OCI-LY1 (cell line): ENCODE measurements at regions not wholly inside any gene's neighbourhood (a gene's known extent, or its start where the extent isn't known, plus 50 kb on each side); places are given as distances from the start of the nearest gene placed in this dataset.

Experiments
- H2AFZ ChIP-seq: fragments of 200-600 bp; sonication (generic), shearing (Covaris generic); 2 replicates; pipeline ENCODE4 v1.6.0; 2014; ENCODE audit warnings: antibody characterized with exemption, mild to moderate bottlenecking, low read length
- H3F3A ChIP-seq: fragments of 200-600 bp; sonication (generic), shearing (Covaris generic); 2 replicates; pipeline ENCODE4 v1.6.0; 2014; ENCODE audit warnings: mild to moderate bottlenecking, antibody characterized with exemption, low read length, moderate library complexity; ENCODE audit not compliant: insufficient read depth
- H3K27ac ChIP-seq: fragments of 200-600 bp; sonication (generic); 2 replicates; pipeline ENCODE4 v1.5.1; 2014; ENCODE audit warnings: low read length, mixed run types, mild to moderate bottlenecking, low read depth; ENCODE audit not compliant: poor library complexity, severe bottlenecking
- H3K27me3 ChIP-seq: fragments of 200-600 bp; sonication (generic); 2 replicates; pipeline ENCODE4 v1.6.0; 2014; ENCODE audit warnings: antibody characterized with exemption, mild to moderate bottlenecking, low read length, moderate library complexity; ENCODE audit not compliant: insufficient read depth
- H3K36me3 ChIP-seq: fragments of 200-600 bp; sonication (generic); 2 replicates; pipeline ENCODE4 v1.6.1; 2014; ENCODE audit warnings: mild to moderate bottlenecking, antibody characterized with exemption, low read length, moderate library complexity, mixed read lengths; ENCODE audit not compliant: insufficient read depth
- H3K4me1 ChIP-seq: fragments of 200-600 bp; sonication (generic); 2 replicates; pipeline ENCODE4 v1.5.1; 2014; ENCODE audit warnings: mild to moderate bottlenecking, low read length, moderate library complexity; ENCODE audit not compliant: insufficient read depth, severe bottlenecking
- H3K4me2 ChIP-seq: fragments of 200-600 bp; sonication (generic), shearing (Covaris generic); 2 replicates; pipeline ENCODE4 v1.6.1; 2014; ENCODE audit warnings: low read length
- H3K4me3 ChIP-seq: fragments of 200-600 bp; sonication (generic); 2 replicates; pipeline ENCODE4 v1.5.1; 2014; ENCODE audit warnings: low read length, low read depth, mild to moderate bottlenecking, mixed read lengths; ENCODE audit not compliant: poor library complexity, severe bottlenecking
- H3K79me2 ChIP-seq: fragments of 200-600 bp; shearing (Covaris generic); 2 replicates; pipeline ENCODE4 v1.6.1; 2016; ENCODE audit warnings: mixed run types, low read length, mixed read lengths; ENCODE audit not compliant: insufficient read depth
- H3K9ac ChIP-seq: fragments of 200-600 bp; sonication (generic), shearing (Covaris generic); 2 replicates; pipeline ENCODE4 v1.6.1; 2014; ENCODE audit warnings: mild to moderate bottlenecking, low read length, mixed read lengths
- H3K9me2 ChIP-seq: fragments of 200-600 bp; sonication (generic), shearing (Covaris generic); 2 replicates; pipeline ENCODE4 v1.6.1; 2014; ENCODE audit warnings: low read depth, mild to moderate bottlenecking, low read length, mixed read lengths
- H3K9me3 ChIP-seq: fragments of 200-600 bp; shearing (Covaris generic); 2 replicates; pipeline ENCODE4 v1.6.1; 2014; ENCODE audit warnings: low read length, mixed read lengths
- H4K20me1 ChIP-seq: fragments of 200-600 bp; sonication (generic), shearing (Covaris generic); 2 replicates; pipeline ENCODE4 v1.6.0; 2016; ENCODE audit warnings: mild to moderate bottlenecking, low read length; ENCODE audit not compliant: insufficient read depth
- EZH2 ChIP-seq: fragments of 200-600 bp; sonication (generic), shearing (Covaris generic); IDR thresholded peaks from 2 replicates; pipeline ENCODE4 v1.8.0; 2017; ENCODE audit warnings: borderline replicate concordance, mixed run types, mild to moderate bottlenecking, antibody characterized with exemption, low read length, moderate library complexity, mixed read lengths
- TF ChIP-seq, protein P1 (sequence below): fragments of 200-600 bp; sonication (generic), shearing (Covaris generic); IDR thresholded peaks from 2 replicates; pipeline ENCODE4 v1.5.1; 2017; ENCODE audit warnings: mild to moderate bottlenecking, antibody characterized with exemption, low read length, moderate library complexity, mixed read lengths

DNA sequence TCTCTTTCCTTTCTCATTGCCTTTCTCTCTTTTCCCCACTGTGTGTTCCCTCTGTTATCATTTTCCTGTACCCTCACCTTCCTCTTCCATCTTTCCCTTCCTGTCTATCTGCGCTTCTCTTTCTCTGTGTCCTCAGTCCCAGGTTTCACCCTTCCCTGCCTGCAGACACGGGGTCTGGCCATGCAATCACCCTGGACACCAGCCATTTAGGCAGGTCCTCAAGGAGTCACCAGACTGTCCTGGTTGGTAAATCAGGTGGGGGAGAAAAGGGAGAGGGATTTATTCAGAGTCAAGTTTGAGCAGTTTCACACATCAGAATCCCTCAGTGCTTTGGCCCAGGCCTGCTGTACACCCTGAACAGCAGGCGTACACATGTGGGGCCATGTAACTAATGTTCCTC lies 169.3 kb downstream of the ANKRD30B start:
- H3K9ac ChIP-seq: no peak overlapping the region
- H3K4me3 ChIP-seq: no peak overlapping the region
- no peak overlapping the region for H3K4me2 ChIP-seq
- H3K9me2 ChIP-seq: no peaks in the 10 kb centered on the region
- no peaks in the 10 kb centered on the region for H3F3A ChIP-seq
- H3K4me1 ChIP-seq: peaks cover 5% of the 10 kb centered on the region
- H3K27ac ChIP-seq: no peak overlapping the region
- TF ChIP-seq EZH2: no peak
- TF ChIP-seq, protein P1, sequence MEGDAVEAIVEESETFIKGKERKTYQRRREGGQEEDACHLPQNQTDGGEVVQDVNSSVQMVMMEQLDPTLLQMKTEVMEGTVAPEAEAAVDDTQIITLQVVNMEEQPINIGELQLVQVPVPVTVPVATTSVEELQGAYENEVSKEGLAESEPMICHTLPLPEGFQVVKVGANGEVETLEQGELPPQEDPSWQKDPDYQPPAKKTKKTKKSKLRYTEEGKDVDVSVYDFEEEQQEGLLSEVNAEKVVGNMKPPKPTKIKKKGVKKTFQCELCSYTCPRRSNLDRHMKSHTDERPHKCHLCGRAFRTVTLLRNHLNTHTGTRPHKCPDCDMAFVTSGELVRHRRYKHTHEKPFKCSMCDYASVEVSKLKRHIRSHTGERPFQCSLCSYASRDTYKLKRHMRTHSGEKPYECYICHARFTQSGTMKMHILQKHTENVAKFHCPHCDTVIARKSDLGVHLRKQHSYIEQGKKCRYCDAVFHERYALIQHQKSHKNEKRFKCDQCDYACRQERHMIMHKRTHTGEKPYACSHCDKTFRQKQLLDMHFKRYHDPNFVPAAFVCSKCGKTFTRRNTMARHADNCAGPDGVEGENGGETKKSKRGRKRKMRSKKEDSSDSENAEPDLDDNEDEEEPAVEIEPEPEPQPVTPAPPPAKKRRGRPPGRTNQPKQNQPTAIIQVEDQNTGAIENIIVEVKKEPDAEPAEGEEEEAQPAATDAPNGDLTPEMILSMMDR: no peak
- H3K27me3 ChIP-seq: no peaks in the 10 kb centered on the region; the same call in 1 of the 2 replicates
- no peaks in the 10 kb centered on the region for H3K36me3 ChIP-seq
- H3K79me2 ChIP-seq: no peaks in the 10 kb centered on the region
- no peaks in the 10 kb centered on the region for H4K20me1 ChIP-seq
- H3K9me3 ChIP-seq: no peaks in the 10 kb centered on the region
- no peak overlapping the region for H2AFZ ChIP-seq

DNA sequence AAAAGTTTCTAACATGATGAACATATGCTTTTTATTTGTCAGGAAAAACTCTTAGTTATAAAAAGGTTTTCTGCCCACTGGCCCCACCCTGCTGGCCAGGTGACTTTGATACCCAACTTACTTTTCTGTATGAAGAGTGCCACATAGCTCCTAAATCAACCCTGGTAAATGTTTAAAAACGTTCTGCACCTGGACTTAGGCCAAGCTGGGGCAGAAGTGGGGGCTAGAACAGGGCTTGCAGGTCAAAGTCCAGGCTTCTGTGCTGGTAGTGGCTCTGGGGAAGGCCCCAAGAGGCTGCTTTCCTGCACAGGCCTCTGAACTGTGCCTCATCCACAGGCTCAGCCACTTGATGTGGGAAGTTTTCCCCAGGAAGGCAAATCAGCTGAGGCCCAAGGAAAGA lies 171.7 kb downstream of the ANKRD30B start:
- no peaks in the 10 kb centered on the region for H4K20me1 ChIP-seq
- no peak overlapping the region for H3K4me3 ChIP-seq
- no peak overlapping the region for H3K9ac ChIP-seq
- no peak overlapping the region for H3K4me2 ChIP-seq
- peaks cover 5% of the 10 kb centered on the region; the same call in 1 of the 2 replicates for H3K27me3 ChIP-seq
- H3K9me3 ChIP-seq: no peaks in the 10 kb centered on the region
- H3K4me1 ChIP-seq: peaks cover 5% of the 10 kb centered on the region
- no peak overlapping the region for H3K27ac ChIP-seq
- TF ChIP-seq EZH2: no peak
- TF ChIP-seq, protein P1: no peak
- H3K36me3 ChIP-seq: no peaks in the 10 kb centered on the region
- H3K79me2 ChIP-seq: no peaks in the 10 kb centered on the region
- no peak overlapping the region for H2AFZ ChIP-seq
- no peaks in the 10 kb centered on the region for H3F3A ChIP-seq
- H3K9me2 ChIP-seq: no peaks in the 10 kb centered on the region

DNA sequence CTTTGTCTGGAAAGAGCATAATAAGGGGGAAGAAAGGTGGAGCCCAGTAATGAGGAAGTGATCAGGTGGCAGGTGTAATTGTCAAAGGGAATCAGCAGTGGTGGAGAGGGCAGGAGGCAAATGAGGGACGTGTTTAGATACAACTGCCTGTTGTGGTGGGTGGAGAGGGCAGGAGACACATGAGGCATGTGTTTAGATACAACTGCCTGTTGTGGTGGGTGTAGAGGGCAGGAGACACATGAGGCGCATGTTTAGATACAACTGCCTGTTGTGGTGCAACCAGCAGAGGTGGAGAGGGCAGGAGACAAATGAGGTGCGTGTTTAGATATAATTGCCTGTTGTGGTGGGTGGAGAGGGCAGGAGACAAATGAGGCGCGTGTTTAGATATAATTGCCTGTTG lies 173.1 kb downstream of the ANKRD30B start:
- H3K79me2 ChIP-seq: no peaks in the 10 kb centered on the region
- no peak overlapping the region for H3K4me3 ChIP-seq
- no peaks in the 10 kb centered on the region for H3K9me2 ChIP-seq
- no peaks in the 10 kb centered on the region for H3K9me3 ChIP-seq
- H3K4me2 ChIP-seq: no peak overlapping the region
- TF ChIP-seq, protein P1: no peak
- TF ChIP-seq EZH2: no peak
- no peak overlapping the region for H3K27ac ChIP-seq
- peaks cover 5% of the 10 kb centered on the region; the same call in 1 of the 2 replicates for H3K27me3 ChIP-seq
- H4K20me1 ChIP-seq: no peaks in the 10 kb centered on the region
- no peaks in the 10 kb centered on the region for H3F3A ChIP-seq
- H3K4me1 ChIP-seq: peaks cover 5% of the 10 kb centered on the region
- no peaks in the 10 kb centered on the region for H3K36me3 ChIP-seq
- H2AFZ ChIP-seq: no peak overlapping the region
- no peak overlapping the region for H3K9ac ChIP-seq
